Fibroblast of lung (primary cell): ENCODE measurements at regions not wholly inside any gene's neighbourhood (a gene's known extent, or its start where the extent isn't known, plus 50 kb on each side); places are given as distances from the start of the nearest gene placed in this dataset.

Experiments
- DNase-seq, 2 donors: peaks; one replicate each; pipeline versions ENCODE4 v3.0.0 to v3.0.0-alpha.2; 2010; ENCODE audit warnings: low read depth in 2 of 2
- H2AFZ ChIP-seq: 2 replicates; pipeline ENCODE4 v1.5.1; 2012; ENCODE audit warnings: low read length, control low read depth, inconsistent platforms
- H3K27ac ChIP-seq: 2 replicates; pipeline ENCODE4 v1.5.1; 2011; ENCODE audit warnings: low read length, control low read depth; ENCODE audit not compliant: insufficient read depth
- H3K27me3 ChIP-seq: 2 replicates; pipeline ENCODE4 v1.5.1; 2011; ENCODE audit warnings: mild to moderate bottlenecking, low read length; ENCODE audit not compliant: control insufficient read depth, insufficient read depth
- H3K36me3 ChIP-seq: 2 replicates; pipeline ENCODE4 v1.5.1; 2011; ENCODE audit warnings: low read length; ENCODE audit not compliant: control insufficient read depth, insufficient read depth
- H3K4me1 ChIP-seq: 2 replicates; pipeline ENCODE4 v1.5.1; 2011; ENCODE audit warnings: low read length; ENCODE audit not compliant: control insufficient read depth, insufficient read depth; ENCODE audit errors: extremely low read depth
- H3K4me2 ChIP-seq: 2 replicates; pipeline ENCODE4 v1.5.1; 2011; ENCODE audit warnings: low read length, control low read depth; ENCODE audit not compliant: insufficient read depth; ENCODE audit errors: extremely low read depth
- H3K4me3 ChIP-seq, 4 experiments: fragments of 200-600 bp in 1 of 4; sonication (generic) in 1 of 4; replicated peaks in 1 of 4; 2 replicates each; pipeline ENCODE4 v1.5.1; 2011 to 2016; ENCODE audit warnings: low read length in 4 of 4, low read depth in 3 of 4, mild to moderate bottlenecking in 3 of 4, control low read depth in 2 of 4, inconsistent platforms in 1 of 4, mixed read lengths in 1 of 4; ENCODE audit not compliant: insufficient read depth in 1 of 4; ENCODE audit errors: control extremely low read depth in 1 of 4
- H3K79me2 ChIP-seq: 2 replicates; pipeline ENCODE4 v1.5.1; 2012; ENCODE audit warnings: mild to moderate bottlenecking, low read length, inconsistent platforms; ENCODE audit not compliant: control insufficient read depth, insufficient read depth
- H3K9ac ChIP-seq: 2 replicates; pipeline ENCODE4 v1.5.1; 2011; ENCODE audit warnings: mild to moderate bottlenecking, low read length, control low read depth; ENCODE audit not compliant: insufficient read depth
- H3K9me3 ChIP-seq: 2 replicates; pipeline ENCODE4 v1.5.1; 2012; ENCODE audit warnings: low read depth, low read length; ENCODE audit not compliant: control insufficient read depth, insufficient read depth
- H4K20me1 ChIP-seq: 2 replicates; pipeline ENCODE4 v1.5.1; 2011; ENCODE audit warnings: low read length; ENCODE audit not compliant: control insufficient read depth, insufficient read depth; ENCODE audit errors: extremely low read depth
- CTCF ChIP-seq, 2 donors: IDR thresholded peaks in 1 of 2; conservative IDR thresholded peaks in 1 of 2; 1 replicate in 1 of 2; 2 replicates in 1 of 2; pipeline ENCODE4 v1.5.1; 2011 to 2012; ENCODE audit warnings: low read length in 2 of 2, control low read depth in 1 of 2, inconsistent platforms in 1 of 2, low read depth in 1 of 2, mild to moderate bottlenecking in 1 of 2
- EZH2 ChIP-seq: IDR thresholded peaks from 2 replicates; pipeline ENCODE4 v1.5.1; 2012; ENCODE audit warnings: low read length, control low read depth, mild to moderate bottlenecking; ENCODE audit errors: missing control alignments

- H3K27me3 ChIP-seq, result no peaks in the 10 kb centered on the region
- H3K9ac ChIP-seq, result no peak overlapping the region
- no peaks in the 10 kb centered on the region for H3K4me1 ChIP-seq
- no peak for DNase-seq
- H3K4me3 ChIP-seq, result no peak overlapping the region
- H3K27ac ChIP-seq, result no peak overlapping the region
- no peaks in the 10 kb centered on the region for H3K36me3 ChIP-seq
- H4K20me1 ChIP-seq, result no peaks in the 10 kb centered on the region
- H2AFZ ChIP-seq, result no peak overlapping the region
- H3K9me3 ChIP-seq, result no peaks in the 10 kb centered on the region
- TF ChIP-seq EZH2 (no peak), CTCF (conservative IDR thresholded peaks at IDR 0.05 in 1 of 2, IDR thresholded peaks at IDR 0.05 in 1 of 2; ENCODE audit: low read depth in 1 of 2, low read length in 2 of 2) (no peak)
- H3K79me2 ChIP-seq, result no peaks in the 10 kb centered on the region
- H3K4me2 ChIP-seq, result no peak overlapping the region
Measured at GRCh38 chr3:90043287-90043686, 935.9 kb downstream of the EPHA3 start.

GRCh38 chr3:90044084-90044816 is 936.8 kb downstream of the EPHA3 start:
- no peak overlapping the region for H3K9ac ChIP-seq
- H3K27ac ChIP-seq, result no peak overlapping the region
- no peak overlapping the region for H3K4me2 ChIP-seq
- no peaks in the 10 kb centered on the region for H3K36me3 ChIP-seq
- no peak overlapping the region for H3K4me3 ChIP-seq
- H3K9me3 ChIP-seq, result no peaks in the 10 kb centered on the region
- TF ChIP-seq EZH2 (no peak), CTCF (conservative IDR thresholded peaks at IDR 0.05 in 1 of 2, IDR thresholded peaks at IDR 0.05 in 1 of 2; ENCODE audit: low read depth in 1 of 2, low read length in 2 of 2) (no peak)
- no peaks in the 10 kb centered on the region for H3K4me1 ChIP-seq
- no peaks in the 10 kb centered on the region for H4K20me1 ChIP-seq
- no peaks in the 10 kb centered on the region for H3K27me3 ChIP-seq
- H3K79me2 ChIP-seq, result no peaks in the 10 kb centered on the region
- no peak for DNase-seq
- H2AFZ ChIP-seq, result no peak overlapping the region

GRCh38 chr3:90052425-90052950 is 945.1 kb downstream of the EPHA3 start:
- DNase-seq, result peak in 1 of 2 donors; percentile 39
- Histone ChIP-seq H3K79me2 (no peaks in the 10 kb centered on the region), H3K36me3 (no peaks in the 10 kb centered on the region), H3K4me3 (no peak overlapping the region), H3K27ac (no peak overlapping the region), H3K9ac (no peak overlapping the region), H4K20me1 (no peaks in the 10 kb centered on the region), H3K4me2 (no peak overlapping the region), H3K4me1 (no peaks in the 10 kb centered on the region), H3K27me3 (no peaks in the 10 kb centered on the region), H3K9me3 (no peaks in the 10 kb centered on the region), H2AFZ (no peak overlapping the region)
- TF ChIP-seq CTCF (conservative IDR thresholded peaks at IDR 0.05 in 1 of 2, IDR thresholded peaks at IDR 0.05 in 1 of 2; ENCODE audit: low read depth in 1 of 2, low read length in 2 of 2) (no peak), EZH2 (no peak)
